ENCODE measurements at regions not wholly inside any gene's neighbourhood (a gene's known extent, or its start where the extent isn't known, plus 50 kb on each side); places are given as distances from the start of the nearest gene placed in this dataset.

DNA sequence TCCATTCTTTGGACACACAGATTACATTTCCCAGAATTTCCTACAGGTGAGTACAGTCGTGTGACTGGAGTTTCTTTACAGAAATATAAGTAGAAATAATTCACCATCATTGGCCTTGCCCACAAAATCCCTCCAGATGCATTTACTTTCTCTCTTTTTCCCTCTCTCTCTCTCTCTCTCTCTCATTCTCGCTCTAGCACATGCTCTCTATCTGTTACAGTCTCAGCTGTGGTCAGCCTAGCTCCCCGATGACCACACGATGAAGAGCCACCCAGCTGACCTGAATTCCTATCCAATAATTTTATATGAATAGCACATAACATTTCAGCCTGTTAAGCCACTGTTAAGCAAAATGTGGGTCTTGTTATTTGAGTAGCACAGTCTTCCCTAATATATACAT is 507.9 kb downstream of the PCDH7 start:
- Mint-ChIP-seq H3K36me3 (no peaks in the 10 kb centered on the region), H3K4me1 (no peaks in the 10 kb centered on the region), H3K27me3 (ENCODE audit: low read depth in 3 of 3) (peaks cover 0 to 2% (median 0%) of the 10 kb centered on the region in 3 donors), H3K27ac (no peak overlapping the region), H3K9me3 (peaks cover 0 to 3% (median 0%) of the 10 kb centered on the region in 7 donors), H3K4me3 (no peak overlapping the region)
- no peak overlapping the region for H3K9ac ChIP-seq (ENCODE audit: insufficient read depth, low read length, poor library complexity, severe bottlenecking)
- intact Hi-C loops (cut with micrococcal nuclease), result no loop called here
- H2AFZ ChIP-seq (ENCODE audit: insufficient read depth, low read depth, low read length, poor library complexity, severe bottlenecking), result no peak overlapping the region
- DNase-seq, result no peak
- no peak overlapping the region for H3K27ac ChIP-seq (ENCODE audit: low read depth in 1 of 2, low read length in 2 of 2)
- no peaks in the 10 kb centered on the region for H3K36me3 ChIP-seq (replicated peaks in 1 of 2; ENCODE audit: control insufficient read depth in 1 of 2, insufficient read depth in 2 of 2, low read length in 2 of 2)
- no peaks in the 10 kb centered on the region for H3K27me3 ChIP-seq (ENCODE audit: control insufficient read depth in 2 of 2, insufficient read depth in 2 of 2, low read length in 2 of 2)
- no peaks in the 10 kb centered on the region for H3K79me2 ChIP-seq (ENCODE audit: insufficient read depth, low read length)
- H3K4me1 ChIP-seq (ENCODE audit: control insufficient read depth in 1 of 2, insufficient read depth in 2 of 2, low read length in 2 of 2), result no peaks in the 10 kb centered on the region
- TF ChIP-seq, protein P1, sequence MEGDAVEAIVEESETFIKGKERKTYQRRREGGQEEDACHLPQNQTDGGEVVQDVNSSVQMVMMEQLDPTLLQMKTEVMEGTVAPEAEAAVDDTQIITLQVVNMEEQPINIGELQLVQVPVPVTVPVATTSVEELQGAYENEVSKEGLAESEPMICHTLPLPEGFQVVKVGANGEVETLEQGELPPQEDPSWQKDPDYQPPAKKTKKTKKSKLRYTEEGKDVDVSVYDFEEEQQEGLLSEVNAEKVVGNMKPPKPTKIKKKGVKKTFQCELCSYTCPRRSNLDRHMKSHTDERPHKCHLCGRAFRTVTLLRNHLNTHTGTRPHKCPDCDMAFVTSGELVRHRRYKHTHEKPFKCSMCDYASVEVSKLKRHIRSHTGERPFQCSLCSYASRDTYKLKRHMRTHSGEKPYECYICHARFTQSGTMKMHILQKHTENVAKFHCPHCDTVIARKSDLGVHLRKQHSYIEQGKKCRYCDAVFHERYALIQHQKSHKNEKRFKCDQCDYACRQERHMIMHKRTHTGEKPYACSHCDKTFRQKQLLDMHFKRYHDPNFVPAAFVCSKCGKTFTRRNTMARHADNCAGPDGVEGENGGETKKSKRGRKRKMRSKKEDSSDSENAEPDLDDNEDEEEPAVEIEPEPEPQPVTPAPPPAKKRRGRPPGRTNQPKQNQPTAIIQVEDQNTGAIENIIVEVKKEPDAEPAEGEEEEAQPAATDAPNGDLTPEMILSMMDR (IDR thresholded peaks at IDR 0.05), result no peak
- 86% methylated on average over 1 of the region's 4 CpGs for WGBS (ENCODE audit: insufficient coverage)
- no peak overlapping the region for H3K4me3 ChIP-seq (replicated peaks in 1 of 3; ENCODE audit: low read depth in 2 of 3, low read length in 3 of 3)
- H4K20me1 ChIP-seq (ENCODE audit: insufficient read depth, low read length), result no peaks in the 10 kb centered on the region
- no peaks in the 10 kb centered on the region for H3K9me3 ChIP-seq (replicated peaks in 1 of 2; ENCODE audit: control insufficient read depth in 1 of 2, insufficient read depth in 1 of 2, low read length in 2 of 2)
- no peak overlapping the region for H3K4me2 ChIP-seq (replicated peaks; ENCODE audit: extremely low read depth, low read length, poor library complexity, severe bottlenecking)

DNA sequence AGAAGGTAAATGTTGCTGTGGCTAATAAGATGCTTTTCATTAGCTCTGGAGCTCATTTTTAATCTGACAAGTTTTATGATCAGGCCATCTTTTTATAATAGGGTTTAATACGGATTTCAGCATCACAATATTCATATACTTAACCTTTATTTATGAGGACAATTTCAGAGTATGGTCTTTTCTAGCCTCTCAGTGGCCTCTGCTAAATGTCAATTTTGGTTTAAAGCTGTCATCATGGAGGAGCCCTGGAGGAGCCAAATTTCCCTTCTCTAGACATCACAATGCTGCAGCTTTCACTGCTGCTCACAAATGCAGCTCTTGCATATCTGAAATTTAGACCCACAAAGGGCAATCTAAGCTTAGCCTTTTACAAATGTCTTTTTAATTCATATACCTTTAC is 510.4 kb downstream of the PCDH7 start:
- Histone ChIP-seq H4K20me1 (ENCODE audit: insufficient read depth, low read length) (no peaks in the 10 kb centered on the region), H3K9ac (ENCODE audit: insufficient read depth, low read length, poor library complexity, severe bottlenecking) (no peak overlapping the region), H3K4me3 (replicated peaks in 1 of 3; ENCODE audit: low read depth in 2 of 3, low read length in 3 of 3) (no peak overlapping the region), H3K79me2 (ENCODE audit: insufficient read depth, low read length) (no peaks in the 10 kb centered on the region), H3K27me3 (ENCODE audit: control insufficient read depth in 2 of 2, insufficient read depth in 2 of 2, low read length in 2 of 2) (no peaks in the 10 kb centered on the region), H3K4me1 (ENCODE audit: control insufficient read depth in 1 of 2, insufficient read depth in 2 of 2, low read length in 2 of 2) (no peaks in the 10 kb centered on the region), H3K9me3 (replicated peaks in 1 of 2; ENCODE audit: control insufficient read depth in 1 of 2, insufficient read depth in 1 of 2, low read length in 2 of 2) (no peaks in the 10 kb centered on the region), H2AFZ (ENCODE audit: insufficient read depth, low read depth, low read length, poor library complexity, severe bottlenecking) (no peak overlapping the region), H3K27ac (ENCODE audit: low read depth in 1 of 2, low read length in 2 of 2) (no peak overlapping the region), H3K36me3 (replicated peaks in 1 of 2; ENCODE audit: control insufficient read depth in 1 of 2, insufficient read depth in 2 of 2, low read length in 2 of 2) (no peaks in the 10 kb centered on the region), H3K4me2 (replicated peaks; ENCODE audit: extremely low read depth, low read length, poor library complexity, severe bottlenecking) (no peak overlapping the region)
- no peak for DNase-seq
- Mint-ChIP-seq H3K27ac (no peak overlapping the region), H3K4me3 (no peak overlapping the region), H3K36me3 (no peaks in the 10 kb centered on the region), H3K4me1 (no peaks in the 10 kb centered on the region), H3K27me3 (ENCODE audit: low read depth in 3 of 3) (no peaks in the 10 kb centered on the region), H3K9me3 (peaks cover 0 to 2% (median 0%) of the 10 kb centered on the region in 7 donors)
- intact Hi-C loops (cut with micrococcal nuclease), result no loop called here
- WGBS (ENCODE audit: insufficient coverage), result no CpG with 5 or more reads among the region's 1 CpG
- TF ChIP-seq, protein P1 (IDR thresholded peaks at IDR 0.05), result no peak
